ENCODE measurements at regions not wholly inside any gene's neighbourhood (a gene's known extent, or its start where the extent isn't known, plus 50 kb on each side); places are given as distances from the start of the nearest gene placed in this dataset.

- Histone ChIP-seq H3K4me3 (ENCODE audit: insufficient read depth, low read depth, low read length) (no peak overlapping the region), H4K20me1 (ENCODE audit: insufficient read depth, low read length) (no peaks in the 10 kb centered on the region), H3K9ac (ENCODE audit: low read length) (no peak overlapping the region), H3K36me3 (ENCODE audit: insufficient read depth, low read length) (no peaks in the 10 kb centered on the region), H3K9me3 (ENCODE audit: insufficient read depth, low read depth, low read length) (no peaks in the 10 kb centered on the region), H3K27me3 (ENCODE audit: insufficient read depth, low read length) (no peaks in the 10 kb centered on the region), H2AFZ (ENCODE audit: low read depth, low read length) (no peak overlapping the region), H3K4me1 (ENCODE audit: insufficient read depth, low read length) (peaks cover 14% of the 10 kb centered on the region), H3K27ac (ENCODE audit: low read depth, low read length) (no peak overlapping the region), H3K4me2 (ENCODE audit: low read length) (no peak overlapping the region), H3K79me2 (ENCODE audit: insufficient read depth, low read length) (no peaks in the 10 kb centered on the region)
- H3K9me3 Mint-ChIP-seq (ENCODE audit: unreplicated experiment) = peaks cover 1% of the 10 kb centered on the region
- no peaks in the 10 kb centered on the region for H3K27me3 Mint-ChIP-seq (ENCODE audit: low read depth, unreplicated experiment)
- no peak overlapping the region for H3K27ac Mint-ChIP-seq (ENCODE audit: unreplicated experiment)
- H3K36me3 Mint-ChIP-seq (ENCODE audit: low read depth, unreplicated experiment) = no peaks in the 10 kb centered on the region
- no peak overlapping the region for H3K4me3 Mint-ChIP-seq (ENCODE audit: unreplicated experiment)
- DNase-seq (ENCODE audit: low read depth) (no peak), FAIRE-seq (no peak)
- no peak for TF ChIP-seq EZH2 (IDR thresholded peaks at IDR 0.05; ENCODE audit: insufficient read depth, low read length)
- TF ChIP-seq CTCF (IDR thresholded peaks at IDR 0.05; ENCODE audit: insufficient read depth, low read depth, low read length) = no peak
- H3K4me1 Mint-ChIP-seq (ENCODE audit: low read depth, unreplicated experiment) = peaks cover 14% of the 10 kb centered on the region
Observed at GRCh38 chr2:396903-397302, 109.0 kb upstream of the ALKAL2 start.

GRCh38 chr2:395886-396285 lies 108.0 kb upstream of the ALKAL2 start:
- Mint-ChIP-seq H3K36me3 (ENCODE audit: low read depth, unreplicated experiment) (no peaks in the 10 kb centered on the region), H3K4me1 (ENCODE audit: low read depth, unreplicated experiment) (peaks cover 14% of the 10 kb centered on the region), H3K27ac (ENCODE audit: unreplicated experiment) (no peak overlapping the region), H3K27me3 (ENCODE audit: low read depth, unreplicated experiment) (no peaks in the 10 kb centered on the region), H3K9me3 (ENCODE audit: unreplicated experiment) (no peaks in the 10 kb centered on the region), H3K4me3 (ENCODE audit: unreplicated experiment) (no peak overlapping the region)
- Histone ChIP-seq H4K20me1 (ENCODE audit: insufficient read depth, low read length) (no peaks in the 10 kb centered on the region), H3K79me2 (ENCODE audit: insufficient read depth, low read length) (no peaks in the 10 kb centered on the region), H3K27ac (ENCODE audit: low read depth, low read length) (no peak overlapping the region), H3K4me1 (ENCODE audit: insufficient read depth, low read length) (peaks cover 14% of the 10 kb centered on the region), H3K4me2 (ENCODE audit: low read length) (no peak overlapping the region), H3K27me3 (ENCODE audit: insufficient read depth, low read length) (no peaks in the 10 kb centered on the region), H3K9ac (ENCODE audit: low read length) (no peak overlapping the region), H3K4me3 (ENCODE audit: insufficient read depth, low read depth, low read length) (no peak overlapping the region), H2AFZ (ENCODE audit: low read depth, low read length) (no peak overlapping the region), H3K36me3 (ENCODE audit: insufficient read depth, low read length) (no peaks in the 10 kb centered on the region), H3K9me3 (ENCODE audit: insufficient read depth, low read depth, low read length) (no peaks in the 10 kb centered on the region)
- no peak for TF ChIP-seq EZH2 (IDR thresholded peaks at IDR 0.05; ENCODE audit: insufficient read depth, low read length)
- TF ChIP-seq CTCF (IDR thresholded peaks at IDR 0.05; ENCODE audit: insufficient read depth, low read depth, low read length) = no peak
- FAIRE-seq (no peak), DNase-seq (ENCODE audit: low read depth) (no peak)

- H3K79me2 ChIP-seq (ENCODE audit: insufficient read depth, low read length) = no peaks in the 10 kb centered on the region
- FAIRE-seq (no peak), DNase-seq (ENCODE audit: low read depth) (peak; percentile 66)
- H3K36me3 Mint-ChIP-seq (ENCODE audit: low read depth, unreplicated experiment) = no peaks in the 10 kb centered on the region
- H3K9me3 ChIP-seq (ENCODE audit: insufficient read depth, low read depth, low read length) = no peaks in the 10 kb centered on the region
- peak overlapping the region; percentile 82 for H3K4me2 ChIP-seq (ENCODE audit: low read length)
- TF ChIP-seq EZH2 (IDR thresholded peaks at IDR 0.05; ENCODE audit: insufficient read depth, low read length) = no peak
- TF ChIP-seq CTCF (IDR thresholded peaks at IDR 0.05; ENCODE audit: insufficient read depth, low read depth, low read length) = no peak
- peak overlapping the region; percentile 92 for H2AFZ ChIP-seq (ENCODE audit: low read depth, low read length)
- no peaks in the 10 kb centered on the region for H3K27me3 ChIP-seq (ENCODE audit: insufficient read depth, low read length)
- no peaks in the 10 kb centered on the region for H4K20me1 ChIP-seq (ENCODE audit: insufficient read depth, low read length)
- H3K4me3 Mint-ChIP-seq (ENCODE audit: unreplicated experiment) = peak overlapping the region; percentile 20
- peak overlapping the region; percentile 76 for H3K27ac ChIP-seq (ENCODE audit: low read depth, low read length)
- peak overlapping the region; percentile 78 for H3K9ac ChIP-seq (ENCODE audit: low read length)
- H3K4me3 ChIP-seq (ENCODE audit: insufficient read depth, low read depth, low read length) = peak overlapping the region; percentile 38
- H3K4me1 Mint-ChIP-seq (ENCODE audit: low read depth, unreplicated experiment) = peaks cover 14% of the 10 kb centered on the region
- H3K4me1 ChIP-seq (ENCODE audit: insufficient read depth, low read length) = peaks cover 14% of the 10 kb centered on the region
- H3K27me3 Mint-ChIP-seq (ENCODE audit: low read depth, unreplicated experiment) = no peaks in the 10 kb centered on the region
- no peaks in the 10 kb centered on the region for H3K9me3 Mint-ChIP-seq (ENCODE audit: unreplicated experiment)
- H3K36me3 ChIP-seq (ENCODE audit: insufficient read depth, low read length) = no peaks in the 10 kb centered on the region
- peak overlapping the region; percentile 84 for H3K27ac Mint-ChIP-seq (ENCODE audit: unreplicated experiment)
Observed at GRCh38 chr2:393711-394696, 106.1 kb upstream of the ALKAL2 start.

Measured in astrocyte (in vitro differentiated cells and primary cell).